ENCODE measurements at regions not wholly inside any gene's neighbourhood (a gene's known extent, or its start where the extent isn't known, plus 50 kb on each side); places are given as distances from the start of the nearest gene placed in this dataset.

DNA sequence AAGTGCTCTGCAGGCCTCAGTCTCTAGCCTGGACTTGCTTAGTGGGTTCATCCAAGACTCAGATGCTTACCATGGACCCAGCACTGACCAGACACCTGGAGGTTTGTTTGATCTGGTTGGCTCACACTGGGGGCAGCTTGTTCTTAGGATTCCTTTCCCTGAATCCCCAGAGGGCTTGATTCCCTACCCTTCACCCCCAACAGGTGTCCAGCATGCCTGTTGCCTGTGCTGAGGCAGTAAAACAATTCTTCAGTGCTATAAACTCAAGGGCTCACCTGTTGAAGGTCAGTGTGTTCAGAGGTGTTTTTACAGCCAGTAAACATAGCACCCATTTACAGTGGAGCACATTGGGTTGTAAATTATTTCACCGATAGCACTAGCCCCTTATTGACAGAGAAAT lies 123.8 kb upstream of the KLF4 start:
- DNase-seq (ENCODE audit: low read depth): no peak
- TF ChIP-seq, protein P1, sequence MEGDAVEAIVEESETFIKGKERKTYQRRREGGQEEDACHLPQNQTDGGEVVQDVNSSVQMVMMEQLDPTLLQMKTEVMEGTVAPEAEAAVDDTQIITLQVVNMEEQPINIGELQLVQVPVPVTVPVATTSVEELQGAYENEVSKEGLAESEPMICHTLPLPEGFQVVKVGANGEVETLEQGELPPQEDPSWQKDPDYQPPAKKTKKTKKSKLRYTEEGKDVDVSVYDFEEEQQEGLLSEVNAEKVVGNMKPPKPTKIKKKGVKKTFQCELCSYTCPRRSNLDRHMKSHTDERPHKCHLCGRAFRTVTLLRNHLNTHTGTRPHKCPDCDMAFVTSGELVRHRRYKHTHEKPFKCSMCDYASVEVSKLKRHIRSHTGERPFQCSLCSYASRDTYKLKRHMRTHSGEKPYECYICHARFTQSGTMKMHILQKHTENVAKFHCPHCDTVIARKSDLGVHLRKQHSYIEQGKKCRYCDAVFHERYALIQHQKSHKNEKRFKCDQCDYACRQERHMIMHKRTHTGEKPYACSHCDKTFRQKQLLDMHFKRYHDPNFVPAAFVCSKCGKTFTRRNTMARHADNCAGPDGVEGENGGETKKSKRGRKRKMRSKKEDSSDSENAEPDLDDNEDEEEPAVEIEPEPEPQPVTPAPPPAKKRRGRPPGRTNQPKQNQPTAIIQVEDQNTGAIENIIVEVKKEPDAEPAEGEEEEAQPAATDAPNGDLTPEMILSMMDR (conservative IDR thresholded peaks at IDR 0.05; ENCODE audit: low read length): no peak

DNA sequence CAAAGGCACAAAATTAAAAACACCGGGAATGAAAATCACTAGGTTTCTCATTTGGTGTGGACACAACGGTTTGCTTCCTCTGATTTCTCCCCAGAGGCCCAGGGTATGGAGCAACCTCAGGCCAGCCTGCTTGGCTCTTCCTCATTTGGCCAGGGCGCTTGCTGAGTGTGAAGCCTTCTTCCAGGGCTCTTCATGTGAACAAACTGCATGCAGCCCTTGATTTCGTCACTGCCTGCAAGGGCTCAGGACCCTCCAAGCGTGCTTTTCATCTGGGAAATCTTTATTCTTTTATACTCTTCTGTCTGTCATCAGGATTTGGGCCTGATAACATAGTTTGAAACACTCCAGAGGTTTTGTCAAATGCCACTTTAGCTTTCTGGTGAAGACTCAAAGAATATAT lies 122.6 kb upstream of the KLF4 start:
- TF ChIP-seq, protein P1 (conservative IDR thresholded peaks at IDR 0.05; ENCODE audit: low read length): no peak
- peak; percentile 51 for DNase-seq (ENCODE audit: low read depth)
- H3K4me3 ChIP-seq (ENCODE audit: low read length): no peak overlapping the region

More for the DNA sequence above, 123.8 kb upstream of the KLF4 start:
- H3K4me3 ChIP-seq (ENCODE audit: low read length): no peak overlapping the region

DNA sequence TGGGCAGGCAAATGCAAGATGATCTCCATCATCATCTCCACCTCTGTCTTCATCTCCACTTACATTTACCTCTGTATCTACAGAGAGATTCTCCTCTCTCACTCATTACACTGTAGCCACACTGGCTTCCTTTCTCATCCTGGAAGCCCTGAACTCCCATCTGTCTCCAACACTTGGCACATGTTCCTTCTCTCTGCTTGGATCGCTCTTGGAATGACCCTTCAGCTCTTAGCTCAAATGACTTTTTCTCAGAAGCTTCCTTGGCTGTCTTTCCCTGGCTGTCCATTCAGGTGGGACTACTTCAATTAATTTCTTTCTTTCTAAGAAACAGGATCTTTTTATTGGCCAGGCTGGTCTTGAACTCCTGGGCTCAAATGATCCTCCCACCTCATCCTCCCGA lies 120.0 kb upstream of the KLF4 start:
- TF ChIP-seq, protein P1 (conservative IDR thresholded peaks at IDR 0.05; ENCODE audit: low read length): no peak
- no peak for DNase-seq (ENCODE audit: low read depth)
- H3K4me3 ChIP-seq (ENCODE audit: low read length): no peak overlapping the region

DNA sequence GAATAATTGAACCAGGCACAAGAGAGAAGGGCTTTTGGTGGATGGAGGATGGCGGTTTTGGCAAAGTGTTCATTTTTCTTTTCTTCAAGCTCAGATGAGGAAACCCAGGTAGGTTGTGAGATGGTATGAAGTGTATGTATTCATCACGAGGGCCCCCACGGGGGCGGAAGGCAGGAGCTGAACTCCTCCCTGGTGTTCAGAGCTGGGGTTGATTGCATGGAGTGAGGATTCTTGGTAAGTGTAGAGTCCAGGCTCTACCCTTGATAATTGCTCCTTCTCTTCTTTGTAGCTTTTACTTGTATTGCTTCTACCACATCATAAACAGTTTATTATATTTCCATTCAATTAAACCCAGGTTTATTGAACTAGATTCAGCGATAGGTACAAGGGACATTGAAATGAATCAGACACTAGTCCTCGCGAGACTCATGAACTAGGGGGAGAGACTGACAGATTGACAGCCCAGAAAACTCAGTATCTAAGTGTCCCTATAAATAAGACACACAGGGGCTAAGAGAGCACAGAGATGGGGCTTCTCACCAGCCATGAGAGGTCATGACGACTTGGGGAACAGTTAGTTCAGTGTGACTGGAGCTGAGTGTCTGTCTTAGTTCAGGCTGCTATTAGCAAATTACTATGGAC lies 116.7 kb upstream of the KLF4 start:
- no peak overlapping the region for H3K4me3 ChIP-seq (ENCODE audit: low read length)
- TF ChIP-seq, protein P1 (conservative IDR thresholded peaks at IDR 0.05; ENCODE audit: low read length): no peak
- no peak for DNase-seq (ENCODE audit: low read depth)

DNA sequence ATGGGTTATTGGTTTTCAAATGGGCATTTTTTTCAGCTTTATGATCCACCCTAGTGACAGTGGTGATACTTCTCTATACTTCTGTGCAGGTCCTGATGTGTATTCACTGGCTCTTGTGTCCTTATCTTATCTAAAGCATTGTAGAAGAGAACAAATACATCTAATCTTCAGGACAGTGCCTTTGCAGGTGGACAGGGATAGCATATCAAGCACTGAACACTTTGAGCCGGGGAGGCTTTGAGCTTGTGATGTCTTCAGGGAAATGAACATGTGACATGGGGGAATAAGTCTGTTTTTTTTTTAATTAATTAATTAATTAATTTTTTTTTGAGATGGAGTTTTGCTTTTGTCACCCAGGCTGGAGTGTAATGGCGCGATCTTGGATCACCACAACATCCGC lies 115.5 kb upstream of the KLF4 start:
- no peak for DNase-seq (ENCODE audit: low read depth)
- no peak overlapping the region for H3K4me3 ChIP-seq (ENCODE audit: low read length)
- TF ChIP-seq, protein P1 (conservative IDR thresholded peaks at IDR 0.05; ENCODE audit: low read length): no peak

DNA sequence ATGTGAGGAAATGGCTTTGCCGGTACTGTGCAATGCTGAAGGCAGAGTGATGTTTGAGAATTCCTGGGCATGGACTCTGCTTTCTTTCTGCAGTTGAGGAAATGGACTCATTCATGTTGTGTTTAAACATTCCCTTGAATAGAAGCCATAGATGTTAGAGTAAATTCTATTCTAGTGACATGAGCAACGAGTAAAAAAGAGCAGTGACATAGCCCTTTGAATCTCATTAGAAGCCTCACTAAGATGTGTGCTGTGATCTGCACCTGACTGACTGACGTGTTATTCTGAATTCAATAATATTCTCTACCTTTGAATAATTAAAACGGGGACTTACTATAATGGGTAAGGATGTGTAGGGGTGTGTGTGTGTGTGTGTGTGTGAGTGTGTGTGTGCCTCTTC lies 113.7 kb upstream of the KLF4 start:
- TF ChIP-seq, protein P1 (conservative IDR thresholded peaks at IDR 0.05; ENCODE audit: low read length): no peak
- DNase-seq (ENCODE audit: low read depth): no peak
- no peak overlapping the region for H3K4me3 ChIP-seq (ENCODE audit: low read length)

DNA sequence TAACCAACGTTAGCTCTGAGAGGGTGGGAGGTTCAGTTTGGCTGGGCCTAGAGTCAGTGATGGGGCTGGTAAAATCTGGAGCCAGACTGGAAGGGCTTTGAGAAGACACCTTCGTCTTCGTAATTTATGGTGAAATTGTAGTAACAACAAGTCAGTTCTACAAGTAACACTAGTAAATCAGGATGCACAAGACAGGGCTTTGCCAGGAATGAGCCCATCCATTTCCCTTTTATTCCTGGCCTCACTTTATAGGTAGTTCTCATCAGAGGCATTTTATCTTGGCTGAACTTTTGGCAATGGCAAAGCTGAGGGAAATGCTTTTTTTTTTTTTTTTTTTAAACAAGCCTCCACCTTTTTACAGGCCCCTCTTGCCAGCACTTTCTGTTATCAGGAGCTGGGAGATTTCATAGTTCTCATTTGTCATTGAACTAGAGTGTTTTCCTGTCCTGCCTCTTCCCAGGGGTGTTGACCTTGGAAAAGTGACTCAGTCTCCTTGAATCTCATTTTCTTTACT lies 110.5 kb upstream of the KLF4 start:
- TF ChIP-seq, protein P1 (conservative IDR thresholded peaks at IDR 0.05; ENCODE audit: low read length): no peak
- no peak overlapping the region for H3K4me3 ChIP-seq (ENCODE audit: low read length)
- DNase-seq (ENCODE audit: low read depth): no peak

Data from AG10803 (cell line).